Neuronal stem cell (in vitro differentiated cells): ENCODE measurements at regions not wholly inside any gene's neighbourhood (a gene's known extent, or its start where the extent isn't known, plus 50 kb on each side); places are given as distances from the start of the nearest gene placed in this dataset.
"Not testable (repeated sequence)": the region's sequence is repeated elsewhere in the genome, so short reads cannot be mapped to it uniquely, and the experiment has no call there.

Experiments
- DNase-seq: peaks from one replicate; pipeline ENCODE4 v3.0.0-alpha.2; 2013; ENCODE audit warnings: low spot score
- H2AFZ ChIP-seq: one replicate; pipeline ENCODE4 v1.6.1; 2013; ENCODE audit warnings: mild to moderate bottlenecking, low read length, inconsistent platforms
- H2AK5ac ChIP-seq: 2 replicates; pipeline ENCODE4 v1.6.1; 2013; ENCODE audit warnings: low read depth, mild to moderate bottlenecking, inconsistent platforms, low read length, moderate library complexity, mixed read lengths
- H2BK120ac ChIP-seq: 2 replicates; pipeline ENCODE4 v1.6.1; 2013; ENCODE audit warnings: low read depth, mild to moderate bottlenecking, inconsistent platforms, low read length, moderate library complexity, mixed read lengths
- H2BK12ac ChIP-seq: one replicate; pipeline ENCODE4 v1.6.1; 2013; ENCODE audit warnings: low read length, inconsistent platforms
- H2BK15ac ChIP-seq: 2 replicates; pipeline ENCODE4 v1.6.1; 2013; ENCODE audit warnings: mild to moderate bottlenecking, low read length, inconsistent platforms, mixed read lengths
- H2BK5ac ChIP-seq: one replicate; pipeline ENCODE4 v1.6.1; 2013; ENCODE audit warnings: inconsistent platforms, mild to moderate bottlenecking, low read length, moderate library complexity
- H3K14ac ChIP-seq: one replicate; pipeline ENCODE4 v1.6.1; 2013; ENCODE audit warnings: low read length, inconsistent platforms
- H3K18ac ChIP-seq: 2 replicates; pipeline ENCODE4 v1.6.1; 2013; ENCODE audit warnings: low read length, inconsistent platforms
- H3K23ac ChIP-seq: 2 replicates; pipeline ENCODE4 v1.6.1; 2013; ENCODE audit warnings: low read depth, mild to moderate bottlenecking, mixed read lengths, low read length, inconsistent platforms; ENCODE audit not compliant: poor library complexity
- H3K27ac ChIP-seq: replicated peaks from 3 replicates; pipeline ENCODE4 v1.5.1; 2013; ENCODE audit warnings: low read length, inconsistent platforms
- H3K27me3 ChIP-seq, 3 experiments: 2 replicates each; pipeline ENCODE4 v1.6.1; 2013; ENCODE audit warnings: low read length in 3 of 3, mild to moderate bottlenecking in 2 of 3, inconsistent platforms in 1 of 3, low read depth in 1 of 3, mixed read lengths in 1 of 3, moderate library complexity in 1 of 3; ENCODE audit not compliant: control insufficient read depth in 3 of 3, insufficient read depth in 3 of 3
- H3K36me3 ChIP-seq, 2 donors: replicated peaks in 1 of 2; 2 replicates each; pipeline ENCODE4 v1.6.1; 2013; ENCODE audit warnings: low read length in 2 of 2; ENCODE audit not compliant: control insufficient read depth in 2 of 2, insufficient read depth in 2 of 2
- H3K4ac ChIP-seq: 2 replicates; pipeline ENCODE4 v1.6.1; 2013; ENCODE audit warnings: inconsistent platforms, mild to moderate bottlenecking, low read length, moderate library complexity
- H3K4me1 ChIP-seq, 2 donors: 1 replicate in 1 of 2; 2 replicates in 1 of 2; pipeline ENCODE4 v1.6.1; 2013; ENCODE audit warnings: low read length in 2 of 2, low read depth in 1 of 2; ENCODE audit not compliant: control insufficient read depth in 2 of 2, insufficient read depth in 1 of 2
- H3K4me2 ChIP-seq: one replicate; pipeline ENCODE4 v1.6.1; 2013; ENCODE audit warnings: mild to moderate bottlenecking, low read length, inconsistent platforms; ENCODE audit not compliant: insufficient read depth, poor library complexity, severe bottlenecking
- H3K4me3 ChIP-seq, 2 donors: 2 replicates each; pipeline ENCODE4 v1.5.1; 2013; ENCODE audit warnings: low read length in 2 of 2, mild to moderate bottlenecking in 2 of 2, inconsistent platforms in 1 of 2, moderate library complexity in 1 of 2
- H3K79me1 ChIP-seq: one replicate; pipeline ENCODE4 v1.6.1; 2013; ENCODE audit warnings: low read depth, mild to moderate bottlenecking, inconsistent platforms, low read length, moderate library complexity
- H3K9ac ChIP-seq: one replicate; pipeline ENCODE4 v1.6.1; 2013; ENCODE audit warnings: mild to moderate bottlenecking, low read depth, low read length, inconsistent platforms; ENCODE audit not compliant: poor library complexity
- H3K9me3 ChIP-seq, 2 donors: replicated peaks in 1 of 2; 2 replicates each; pipeline versions ENCODE3 to v1.6.1; 2013; ENCODE audit warnings: low read length in 2 of 2, mild to moderate bottlenecking in 2 of 2, inconsistent platforms in 1 of 2, low read depth in 1 of 2, mixed read lengths in 1 of 2, moderate library complexity in 1 of 2; ENCODE audit not compliant: control insufficient read depth in 2 of 2, insufficient read depth in 1 of 2
- H4K8ac ChIP-seq: one replicate; pipeline ENCODE4 v1.6.1; 2013; ENCODE audit warnings: low read depth, mild to moderate bottlenecking, inconsistent platforms, low read length, moderate library complexity
- H4K91ac ChIP-seq: one replicate; pipeline ENCODE4 v1.6.1; 2013; ENCODE audit warnings: low read length, low read depth, mild to moderate bottlenecking, inconsistent platforms; ENCODE audit not compliant: poor library complexity
- WGBS, 2 donors: extraction: QIAGEN DNeasy Blood & Tissue Kit; methylation state at CpG; one replicate each; pipeline ENCODE4 v1.1.7; 2013; ENCODE audit warnings: missing lambda C conversion rate in 2 of 2, mixed read lengths in 1 of 2; ENCODE audit not compliant: insufficient read length in 2 of 2, insufficient replicate concordance in 1 of 2; ENCODE audit errors: extremely low coverage in 2 of 2; 5-methylcytosine and 5-hydroxymethylcytosine counted together

- DNase-seq, H3K27ac ChIP-seq, H3K4ac ChIP-seq, H3K14ac ChIP-seq, H2BK5ac ChIP-seq, H2AK5ac ChIP-seq, H3K4me3 ChIP-seq, H3K18ac ChIP-seq, H4K8ac ChIP-seq, H3K27me3 ChIP-seq, H3K4me1 ChIP-seq, H3K79me1 ChIP-seq, H3K23ac ChIP-seq, H3K9ac ChIP-seq, H3K9me3 ChIP-seq, H3K36me3 ChIP-seq, H4K91ac ChIP-seq, H2BK12ac ChIP-seq, H3K4me2 ChIP-seq, H2BK120ac ChIP-seq, H2BK15ac ChIP-seq: not testable (repeated sequence)
- no CpG with 5 or more reads among the region's 2 CpGs for WGBS, 2 donors
- peak overlapping the region; percentile 79 for H2AFZ ChIP-seq
Measured at GRCh38 chr21:9652819-9653218, 868.6 kb upstream of the TPTE start.

- H2BK12ac ChIP-seq, H3K4me3 ChIP-seq, H3K27ac ChIP-seq, H3K27me3 ChIP-seq, H3K18ac ChIP-seq, H2AFZ ChIP-seq, H2BK15ac ChIP-seq, H3K14ac ChIP-seq, H3K9me3 ChIP-seq, H3K9ac ChIP-seq, H3K4ac ChIP-seq, H3K23ac ChIP-seq, H2BK5ac ChIP-seq, H3K36me3 ChIP-seq, H2BK120ac ChIP-seq, H3K4me1 ChIP-seq, H3K4me2 ChIP-seq, H4K8ac ChIP-seq, DNase-seq, H3K79me1 ChIP-seq, H2AK5ac ChIP-seq, H4K91ac ChIP-seq: not testable (repeated sequence)
- no CpG with 5 or more reads among the region's 4 CpGs for WGBS, 2 donors
Measured at GRCh38 chr21:9655221-9655620, 866.2 kb upstream of the TPTE start.

GRCh38 chr21:9656455-9656854 lies 864.9 kb upstream of the TPTE start:
- not testable (repeated sequence) for H3K9me3 ChIP-seq, H3K27me3 ChIP-seq, H2AK5ac ChIP-seq, H4K8ac ChIP-seq, H3K23ac ChIP-seq, H2AFZ ChIP-seq, H3K4me2 ChIP-seq, H3K9ac ChIP-seq, H3K79me1 ChIP-seq, H2BK12ac ChIP-seq, H3K27ac ChIP-seq, H3K4me1 ChIP-seq, H2BK5ac ChIP-seq, H3K4ac ChIP-seq, H4K91ac ChIP-seq, H2BK120ac ChIP-seq, H3K14ac ChIP-seq, DNase-seq, H3K36me3 ChIP-seq, H2BK15ac ChIP-seq, H3K18ac ChIP-seq
- WGBS, 2 donors: no CpG with 5 or more reads among the region's 4 CpGs
- H3K4me3 ChIP-seq: peak overlapping the region in 1 of 2 donors; percentile 8

- H2BK15ac ChIP-seq, H3K9me3 ChIP-seq, H3K4me2 ChIP-seq, H3K79me1 ChIP-seq, H3K27ac ChIP-seq, H3K4me3 ChIP-seq, H3K36me3 ChIP-seq, H3K23ac ChIP-seq, H2BK5ac ChIP-seq, DNase-seq, H2BK12ac ChIP-seq, H3K27me3 ChIP-seq, H2AK5ac ChIP-seq, H3K4ac ChIP-seq, H4K91ac ChIP-seq, H2BK120ac ChIP-seq, H4K8ac ChIP-seq, H3K4me1 ChIP-seq, H3K18ac ChIP-seq, H3K14ac ChIP-seq, H3K9ac ChIP-seq, H2AFZ ChIP-seq: not testable (repeated sequence)
- WGBS, 2 donors: no CpG with 5 or more reads among the region's 5 CpGs
Measured at GRCh38 chr21:9657779-9658178, 863.6 kb upstream of the TPTE start.
